ENCODE measurements at regions not wholly inside any gene's neighbourhood (a gene's known extent, or its start where the extent isn't known, plus 50 kb on each side); places are given as distances from the start of the nearest gene placed in this dataset.

GRCh38 chr14:105842105-105842504, 315.7 kb downstream of the TMEM121 start (continued):
- TF ChIP-seq MTERF4 (CRISPR knock-in tag; IDR thresholded peaks at IDR 0.05): no peak
- TF ChIP-seq RAD21 (CRISPR knock-in tag; IDR thresholded peaks at IDR 0.05): no peak
- no peak for TF ChIP-seq ZNF30 (CRISPR knock-in tag; IDR thresholded peaks at IDR 0.05)
- no peak for TF ChIP-seq ZNF136 (CRISPR knock-in tag; IDR thresholded peaks at IDR 0.05; ENCODE audit: low read depth)
- no peak for TF ChIP-seq ZNF614 (CRISPR knock-in tag; IDR thresholded peaks at IDR 0.05; ENCODE audit: borderline replicate concordance)
- TF ChIP-seq FOXO4 (CRISPR knock-in tag; conservative IDR thresholded peaks at IDR 0.05): no peak

- CTCF ChIA-PET (ENCODE audit: low intra/inter-chr PET ratio, low total read pairs): no interaction called here
- no peak for DNase-seq (ENCODE audit: low spot score)
- no peak for TF ChIP-seq RERE (CRISPR knock-in tag; IDR thresholded peaks at IDR 0.05; ENCODE audit: low read depth)
Measured at GRCh38 chr14:105843444-105844046, 317.2 kb downstream of the TMEM121 start.

More at GRCh38 chr14:105843444-105844046, 317.2 kb downstream of the TMEM121 start:
- Histone ChIP-seq H2AFZ (ENCODE audit: low read length) (no peak overlapping the region), H4K20me1 (ENCODE audit: insufficient read depth, low read length) (no peaks in the 10 kb centered on the region), H3K4me1 (ENCODE audit: insufficient read depth, low read length) (no peaks in the 10 kb centered on the region), H3K9ac (ENCODE audit: insufficient read depth, low read depth, low read length) (no peak overlapping the region), H3K36me3 (replicated peaks in 1 of 2; ENCODE audit: control insufficient read depth in 1 of 2, insufficient read depth in 2 of 2, low read length in 2 of 2) (no peaks in the 10 kb centered on the region), H3K27me3 (ENCODE audit: control insufficient read depth in 1 of 2, insufficient read depth in 2 of 2, low read length in 2 of 2) (peaks cover 6 to 59% of the 10 kb centered on the region in 2 experiments; a peak in 4 of 5 replicates), H3K4me2 (ENCODE audit: low read depth, low read length) (no peak overlapping the region), H3K9me3 (ENCODE audit: low read length) (no peaks in the 10 kb centered on the region), H3K27ac (ENCODE audit: extremely low read length, insufficient read depth, low read length) (no peak overlapping the region), H3K79me2 (ENCODE audit: insufficient read depth, low read length) (no peaks in the 10 kb centered on the region), H3K4me3 (replicated peaks in 1 of 3; ENCODE audit: insufficient read depth in 1 of 3, low read depth in 2 of 3, low read length in 3 of 3) (no peak overlapping the region)
- ATAC-seq (no peak), FAIRE-seq (no peak)
- WGBS (ENCODE audit: low lambda C conversion rate): 0% methylated on average over 3 of the region's 13 CpGs
- POLR2A ChIA-PET: no interaction called here
- in situ Hi-C loops (cut with HindIII; ENCODE audit: extremely low pct_ligation_motif_present, low pct_unique_long_range_greater_than_20kb): no loop called here
- intact Hi-C loops (cut with micrococcal nuclease; ENCODE audit: unreplicated experiment): no loop called here
- no TSS peak for BruUV-seq (replicated peaks)

Data from HepG2 (cell line).